HG03575 (cell line): ENCODE measurements at regions not wholly inside any gene's neighbourhood (a gene's known extent, or its start where the extent isn't known, plus 50 kb on each side); places are given as distances from the start of the nearest gene placed in this dataset.

Experiments used
- ATAC-seq: cut with Tn5 transposase; IDR thresholded peaks from one replicate; pipeline ENCODE4 v1.9.1; 2021; ENCODE audit not compliant: unreplicated experiment, insufficient number of reproducible peaks, low FRiP score; ENCODE audit errors: extremely low read depth

- no peak for ATAC-seq
Measured at GRCh38 chr5:17151686-17152085, 65.7 kb upstream of the BASP1 start.

- no peak for ATAC-seq
Measured at GRCh38 chr5:17154211-17154996, 63.0 kb upstream of the BASP1 start.

GRCh38 chr5:17156463-17156862 is 61.0 kb upstream of the BASP1 start:
- ATAC-seq: no peak

- ATAC-seq: no peak
Measured at GRCh38 chr5:17157294-17157693, 60.1 kb upstream of the BASP1 start.

- ATAC-seq: no peak
Measured at GRCh38 chr5:17157916-17158529, 59.4 kb upstream of the BASP1 start.

- no peak for ATAC-seq
Measured at GRCh38 chr5:17160756-17161040, 56.7 kb upstream of the BASP1 start.

- no peak for ATAC-seq
Measured at GRCh38 chr5:17161662-17162061, 55.8 kb upstream of the BASP1 start.

GRCh38 chr5:17163221-17163620 is 54.2 kb upstream of the BASP1 start:
- no peak for ATAC-seq

- no peak for ATAC-seq
Measured at GRCh38 chr5:17167171-17167891, 50.1 kb upstream of the BASP1 start.
